SK-N-SH treated with all-trans-retinoic acid at 6 μM for 48 hours (cell line): ENCODE measurements at regions not wholly inside any gene's neighbourhood (a gene's known extent, or its start where the extent isn't known, plus 50 kb on each side); places are given as distances from the start of the nearest gene placed in this dataset.
"Not testable (repeated sequence)": the region's sequence is repeated elsewhere in the genome, so short reads cannot be mapped to it uniquely, and the experiment has no call there.

ENCODE experiments used
- CREB5 ChIP-seq: fragments of 250-450 bp; sonication (Bioruptor Pico); IDR thresholded peaks from 2 replicates; pipeline ENCODE4 v1.5.1; 2020; ENCODE audit warnings: low read depth, mild to moderate bottlenecking, moderate library complexity
- PATZ1 ChIP-seq: fragments of 250-450 bp; sonication (Bioruptor Pico); IDR thresholded peaks from 2 replicates; pipeline ENCODE4 v1.8.0; 2020; ENCODE audit warnings: mild to moderate bottlenecking, moderate library complexity, borderline replicate concordance
- PPARA ChIP-seq: fragments of 250-450 bp; sonication (Bioruptor Pico); IDR thresholded peaks from 2 replicates; pipeline ENCODE4 v1.5.0; 2020; ENCODE audit warnings: mild to moderate bottlenecking, borderline replicate concordance
- ZC3H10 ChIP-seq: fragments of 250-450 bp; sonication (Bioruptor Pico); IDR thresholded peaks from 2 replicates; pipeline ENCODE4 v1.5.1; 2021; ENCODE audit warnings: mild to moderate bottlenecking, moderate library complexity

- TF ChIP-seq CREB5, ZC3H10, PATZ1, PPARA (CRISPR knock-in tag): not testable (repeated sequence)
These were observed 85.7 kb upstream of the TP53BP2 start for GRCh38 chr1:223931476-223931875.
